IPS-15b (cell line): ENCODE measurements at regions not wholly inside any gene's neighbourhood (a gene's known extent, or its start where the extent isn't known, plus 50 kb on each side); places are given as distances from the start of the nearest gene placed in this dataset.

Experiments
- H3K27me3 ChIP-seq: one replicate; pipeline ENCODE4 v1.6.1; 2013; ENCODE audit warnings: low read length; ENCODE audit not compliant: control insufficient read depth, insufficient read depth
- H3K36me3 ChIP-seq: one replicate; pipeline ENCODE4 v1.6.1; 2013; ENCODE audit warnings: low read length; ENCODE audit not compliant: control insufficient read depth, insufficient read depth
- H3K4me1 ChIP-seq: one replicate; pipeline ENCODE4 v1.6.1; 2013; ENCODE audit warnings: mild to moderate bottlenecking, low read length; ENCODE audit not compliant: control insufficient read depth, insufficient read depth
- H3K4me3 ChIP-seq: one replicate; pipeline ENCODE4 v1.5.1; 2013; ENCODE audit warnings: low read depth, low read length
- H3K9ac ChIP-seq: one replicate; pipeline ENCODE4 v1.6.1; 2013; ENCODE audit warnings: low read depth, mild to moderate bottlenecking, low read length
- H3K9me3 ChIP-seq: one replicate; pipeline ENCODE4 v1.6.1; 2013; ENCODE audit warnings: mild to moderate bottlenecking, low read length; ENCODE audit not compliant: control insufficient read depth, insufficient read depth

DNA sequence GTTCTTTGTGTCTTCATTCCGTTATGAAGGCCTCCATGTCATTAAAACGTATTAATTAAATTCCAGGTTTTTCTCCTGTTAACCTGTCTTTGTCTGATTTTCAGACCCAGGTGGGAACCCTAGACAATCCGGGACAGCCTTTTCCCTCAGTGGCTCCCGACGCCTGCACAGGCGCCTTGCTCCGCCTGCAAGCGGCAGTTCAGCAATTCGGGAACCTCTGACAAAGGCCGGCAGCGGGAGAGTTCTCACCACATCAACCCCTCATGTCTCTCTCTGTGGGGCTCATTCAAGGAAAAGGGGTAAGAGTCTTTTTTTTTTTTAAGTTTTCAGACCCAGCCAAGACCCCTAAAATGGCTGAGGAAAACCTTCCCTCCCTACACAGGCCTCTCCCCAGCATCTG, 259.8 kb upstream of the SALL3 start:
- H3K27me3 ChIP-seq = no peaks in the 10 kb centered on the region
- peaks cover 11% of the 10 kb centered on the region for H3K4me1 ChIP-seq
- no peaks in the 10 kb centered on the region for H3K36me3 ChIP-seq
- no peak overlapping the region for H3K4me3 ChIP-seq
- no peak overlapping the region for H3K9ac ChIP-seq
- H3K9me3 ChIP-seq = no peaks in the 10 kb centered on the region

DNA sequence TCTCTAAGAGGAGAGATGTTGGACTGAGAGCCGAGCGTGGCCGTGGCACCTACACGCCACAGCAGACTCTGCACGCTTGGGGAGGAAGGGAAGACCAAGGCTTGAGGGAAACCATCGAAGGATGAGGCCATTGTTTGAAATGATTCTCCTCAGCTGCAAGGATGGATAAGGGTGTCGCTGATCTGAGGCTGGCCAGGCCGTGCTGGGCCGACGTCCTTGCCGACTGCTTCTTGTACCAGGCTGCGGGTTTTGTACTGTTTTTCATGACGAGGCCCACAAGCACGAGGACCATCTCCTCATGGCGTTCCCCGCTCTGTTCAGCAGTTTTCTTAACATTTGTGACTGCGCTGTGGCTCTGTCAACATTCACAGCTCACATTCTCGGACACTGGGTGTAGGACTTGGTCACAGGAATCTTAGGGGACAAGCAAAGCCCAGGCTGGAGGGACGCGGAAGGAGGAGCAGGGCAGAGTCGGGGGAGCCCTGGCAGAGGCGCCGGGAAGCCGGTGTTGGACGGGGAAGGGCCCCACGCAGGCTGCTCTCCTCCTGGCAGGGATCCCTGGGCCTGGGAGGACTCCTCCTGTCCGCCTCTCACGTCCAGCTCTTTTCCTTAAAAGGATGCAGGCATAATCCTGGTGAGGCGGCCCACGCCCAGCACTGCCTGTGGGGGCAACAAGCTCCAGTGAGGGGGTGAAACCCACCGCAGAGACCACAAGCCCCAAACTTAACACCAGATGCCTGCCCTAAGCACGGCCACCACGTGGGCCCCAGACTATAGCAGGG, 259.0 kb upstream of the SALL3 start:
- Histone ChIP-seq H3K9me3 (no peaks in the 10 kb centered on the region), H3K4me1 (peaks cover 11% of the 10 kb centered on the region), H3K36me3 (no peaks in the 10 kb centered on the region), H3K27me3 (no peaks in the 10 kb centered on the region), H3K9ac (no peak overlapping the region), H3K4me3 (no peak overlapping the region)

DNA sequence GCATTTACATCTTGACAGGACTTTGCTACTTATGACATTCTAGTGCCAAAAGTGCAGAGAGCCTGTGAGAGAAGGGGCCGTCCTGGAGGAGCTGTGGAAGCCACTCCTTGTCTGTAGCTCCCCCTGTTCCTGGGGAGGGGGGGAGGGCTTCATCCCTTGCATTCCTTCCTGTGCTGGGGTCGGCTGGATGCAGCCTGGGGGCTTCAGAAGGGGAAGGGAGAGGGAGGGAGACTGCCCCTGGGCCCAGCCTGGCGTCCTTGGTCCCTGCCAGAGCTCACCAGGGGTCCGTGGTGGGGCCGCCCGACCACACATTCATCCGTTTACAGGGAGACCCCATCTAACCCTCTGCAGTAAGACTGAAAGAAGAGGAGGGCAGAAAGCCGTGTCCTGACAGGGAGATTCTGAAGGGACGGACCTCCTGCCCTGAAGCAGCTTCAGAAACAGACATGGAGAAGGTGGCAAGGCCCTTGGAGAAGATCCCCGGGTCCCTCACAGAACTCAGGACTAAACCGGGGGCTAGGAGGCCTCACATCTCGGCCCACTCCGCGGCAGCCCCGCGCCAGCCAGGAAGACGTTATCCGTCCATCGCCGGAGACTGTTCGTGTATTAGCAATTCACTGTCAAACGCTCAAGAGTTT, 258.3 kb upstream of the SALL3 start:
- Histone ChIP-seq H3K27me3 (no peaks in the 10 kb centered on the region), H3K4me1 (peaks cover 11% of the 10 kb centered on the region), H3K4me3 (no peak overlapping the region), H3K36me3 (no peaks in the 10 kb centered on the region), H3K9ac (no peak overlapping the region), H3K9me3 (no peaks in the 10 kb centered on the region)

DNA sequence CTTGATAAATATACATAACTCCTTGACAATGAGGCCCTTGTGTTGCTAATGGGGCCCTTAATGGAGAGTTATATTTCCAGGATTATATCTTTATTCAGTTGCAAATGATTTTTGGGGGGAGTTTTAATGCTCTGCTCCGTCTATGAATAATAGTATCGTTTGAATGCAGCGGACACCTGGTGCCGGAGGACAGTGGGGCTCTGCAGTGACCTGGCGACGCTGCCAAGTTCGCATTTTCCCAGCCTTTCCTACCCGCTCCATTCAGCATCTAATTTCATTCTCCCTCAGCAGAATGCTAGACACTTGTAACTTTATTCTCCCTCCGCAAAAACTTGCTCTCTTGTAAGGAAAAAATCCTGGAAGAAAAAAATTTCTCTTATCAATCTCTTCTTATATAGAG, 257.6 kb upstream of the SALL3 start:
- H3K4me3 ChIP-seq = no peak overlapping the region
- H3K27me3 ChIP-seq = no peaks in the 10 kb centered on the region
- no peaks in the 10 kb centered on the region for H3K9me3 ChIP-seq

DNA sequence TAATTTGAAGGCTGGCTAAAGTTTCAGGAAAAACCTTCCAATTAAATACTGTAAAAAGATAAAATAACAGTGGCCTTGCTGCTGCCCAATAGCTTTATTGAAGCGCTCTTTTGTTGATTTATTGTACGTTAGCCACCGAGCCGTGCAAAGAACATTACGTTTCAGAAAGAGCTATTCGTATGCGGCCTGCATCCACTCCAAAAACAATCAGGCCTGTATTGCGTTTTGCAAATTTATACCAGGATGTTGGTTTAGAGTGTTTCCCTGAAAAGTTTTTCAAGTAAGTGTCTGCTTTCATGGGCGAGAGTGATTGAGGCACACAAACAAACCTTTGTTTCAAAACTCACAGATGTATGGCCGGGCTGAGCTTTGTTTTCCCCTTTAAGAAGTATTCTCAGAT, 257.2 kb upstream of the SALL3 start:
- H3K9ac ChIP-seq = no peak overlapping the region
- no peaks in the 10 kb centered on the region for H3K36me3 ChIP-seq
- H3K4me3 ChIP-seq = no peak overlapping the region
- no peaks in the 10 kb centered on the region for H3K27me3 ChIP-seq
- peaks cover 11% of the 10 kb centered on the region for H3K4me1 ChIP-seq
- no peaks in the 10 kb centered on the region for H3K9me3 ChIP-seq

More for the DNA sequence above, 257.6 kb upstream of the SALL3 start:
- no peaks in the 10 kb centered on the region for H3K36me3 ChIP-seq
- no peak overlapping the region for H3K9ac ChIP-seq
- peaks cover 11% of the 10 kb centered on the region for H3K4me1 ChIP-seq

DNA sequence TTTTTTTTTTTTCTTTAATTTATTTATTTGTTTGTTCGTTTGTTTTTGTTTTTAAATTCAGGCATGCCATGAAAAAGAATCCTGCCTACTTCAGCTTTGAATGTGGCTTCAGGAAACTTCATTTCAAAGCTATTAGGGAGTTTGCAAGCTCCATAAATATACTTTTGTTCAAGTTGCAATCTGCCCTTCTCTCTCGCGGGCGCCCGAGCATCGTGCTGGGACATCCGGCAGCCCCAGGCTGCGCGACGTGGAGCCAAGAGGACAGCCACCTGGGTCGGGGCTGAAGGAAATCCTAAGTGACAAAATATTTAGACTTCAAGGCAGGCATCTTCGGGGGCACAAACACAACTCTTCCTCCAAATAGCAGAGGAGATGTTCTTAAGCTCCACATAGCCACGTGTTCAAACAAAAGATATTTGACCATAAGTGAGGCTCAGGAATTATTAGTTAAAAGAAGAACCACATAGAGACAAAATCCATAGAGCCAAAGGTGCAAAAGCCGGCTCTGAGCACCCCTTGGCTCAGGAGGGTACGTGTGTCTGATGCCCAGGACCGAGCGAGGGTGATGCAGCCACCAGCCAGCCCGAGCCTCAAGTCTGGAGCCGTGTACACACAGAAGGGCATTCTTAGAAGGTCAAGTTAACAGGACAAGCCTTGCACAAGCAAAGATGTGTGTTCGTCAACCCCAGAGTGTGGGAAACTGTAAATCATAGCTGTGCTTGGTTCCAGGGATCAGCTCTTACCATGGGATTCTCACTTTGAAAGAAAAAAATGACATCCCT, 256.5 kb upstream of the SALL3 start:
- H3K4me3 ChIP-seq = no peak overlapping the region
- no peak overlapping the region for H3K9ac ChIP-seq
- H3K4me1 ChIP-seq = peaks cover 11% of the 10 kb centered on the region
- H3K36me3 ChIP-seq = no peaks in the 10 kb centered on the region
- H3K9me3 ChIP-seq = no peaks in the 10 kb centered on the region
- no peaks in the 10 kb centered on the region for H3K27me3 ChIP-seq

DNA sequence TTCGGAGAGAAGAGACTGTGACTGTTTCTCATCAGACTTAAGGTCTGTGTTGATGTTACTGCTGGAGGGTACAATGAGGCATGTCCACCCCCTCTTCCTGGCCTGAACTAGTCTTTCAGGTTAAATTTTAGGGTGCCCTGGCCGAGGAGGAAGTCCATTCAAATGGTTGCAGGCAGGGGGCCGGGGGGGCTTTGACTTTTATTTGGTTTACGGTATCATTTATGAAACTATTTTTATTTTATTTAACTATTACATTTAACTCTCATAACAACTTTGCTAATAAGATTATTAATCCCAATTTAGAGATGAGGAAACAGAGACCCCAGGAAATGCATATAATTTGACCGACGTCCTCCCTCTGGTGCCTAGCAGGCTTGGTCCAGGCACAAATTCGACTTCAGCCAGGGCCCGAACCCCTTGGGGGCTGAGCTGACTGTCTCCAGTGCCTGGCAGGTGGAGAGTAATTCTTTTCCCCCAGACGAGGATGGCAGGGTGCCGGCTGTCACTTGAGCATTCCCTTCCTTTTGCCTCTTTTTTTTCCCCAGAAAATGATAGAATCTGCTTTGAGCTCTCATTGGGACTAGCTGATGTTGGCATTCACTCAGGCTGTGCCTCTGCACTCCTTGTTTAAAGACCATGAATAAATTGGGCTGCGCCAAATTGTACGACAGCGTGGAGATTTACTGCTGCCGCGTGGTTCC, 255.3 kb upstream of the SALL3 start:
- Histone ChIP-seq H3K9me3 (no peaks in the 10 kb centered on the region), H3K36me3 (no peaks in the 10 kb centered on the region), H3K27me3 (no peaks in the 10 kb centered on the region), H3K4me3 (no peak overlapping the region), H3K9ac (no peak overlapping the region), H3K4me1 (peaks cover 11% of the 10 kb centered on the region)

DNA sequence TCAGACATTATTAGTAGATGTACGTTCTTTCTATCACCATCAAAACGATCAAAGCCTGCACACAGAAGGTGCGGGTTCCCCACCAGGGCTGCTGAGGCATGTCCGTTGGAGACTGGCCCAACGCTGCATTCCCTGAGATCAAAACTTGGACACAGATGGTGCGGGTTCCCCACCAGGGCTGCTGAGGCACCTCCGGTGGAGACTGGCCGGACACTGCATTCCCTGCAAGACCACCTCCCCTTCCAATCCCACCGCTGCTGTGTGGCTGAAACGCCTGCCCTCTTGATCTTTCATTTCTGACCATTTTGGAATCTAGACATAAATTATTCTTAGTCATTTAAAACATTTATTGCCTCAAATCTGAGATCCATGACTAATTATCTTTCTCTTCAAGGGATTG, 254.2 kb upstream of the SALL3 start:
- Histone ChIP-seq H3K4me1 (peaks cover 9% of the 10 kb centered on the region), H3K27me3 (no peaks in the 10 kb centered on the region), H3K36me3 (no peaks in the 10 kb centered on the region), H3K4me3 (no peak overlapping the region), H3K9me3 (no peaks in the 10 kb centered on the region), H3K9ac (no peak overlapping the region)

DNA sequence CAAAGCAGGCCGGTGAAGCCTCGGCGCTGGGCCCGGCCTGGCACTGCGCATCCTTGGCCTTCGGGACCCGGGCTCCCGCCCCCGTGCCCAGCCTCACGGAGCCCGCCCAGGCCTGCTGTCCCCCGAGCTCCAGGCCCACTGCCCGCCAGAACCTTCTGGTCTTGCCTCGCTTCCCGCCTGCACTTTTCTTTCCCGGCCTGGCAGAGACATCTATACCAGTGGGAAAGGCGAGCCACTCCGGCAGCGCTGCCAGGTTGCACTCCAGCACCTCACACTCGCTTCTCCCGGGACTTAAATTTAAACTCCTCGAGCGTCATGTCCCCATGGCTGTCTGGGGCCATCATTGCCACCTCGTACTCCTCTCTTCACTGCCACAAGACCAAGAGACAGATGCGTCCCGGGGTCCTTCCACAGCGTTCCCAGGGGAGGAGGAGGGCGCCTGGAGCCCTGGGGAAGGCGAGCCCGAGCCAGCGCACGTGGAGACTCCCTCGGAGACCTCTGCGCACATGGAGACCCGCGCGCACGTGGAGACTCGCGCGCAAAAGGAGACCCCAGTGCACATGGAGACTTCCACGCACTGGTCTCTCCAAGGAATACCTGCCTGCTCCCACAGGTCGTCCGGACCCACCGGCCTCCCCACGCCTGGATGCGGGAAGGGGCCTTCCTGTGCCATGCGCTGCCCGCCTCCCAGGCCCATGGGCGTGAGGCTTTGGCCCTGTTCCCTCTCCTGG, 253.1 kb upstream of the SALL3 start:
- Histone ChIP-seq H3K4me3 (no peak overlapping the region), H3K9me3 (no peaks in the 10 kb centered on the region), H3K27me3 (no peaks in the 10 kb centered on the region), H3K9ac (no peak overlapping the region), H3K36me3 (no peaks in the 10 kb centered on the region), H3K4me1 (peaks cover 7% of the 10 kb centered on the region)

DNA sequence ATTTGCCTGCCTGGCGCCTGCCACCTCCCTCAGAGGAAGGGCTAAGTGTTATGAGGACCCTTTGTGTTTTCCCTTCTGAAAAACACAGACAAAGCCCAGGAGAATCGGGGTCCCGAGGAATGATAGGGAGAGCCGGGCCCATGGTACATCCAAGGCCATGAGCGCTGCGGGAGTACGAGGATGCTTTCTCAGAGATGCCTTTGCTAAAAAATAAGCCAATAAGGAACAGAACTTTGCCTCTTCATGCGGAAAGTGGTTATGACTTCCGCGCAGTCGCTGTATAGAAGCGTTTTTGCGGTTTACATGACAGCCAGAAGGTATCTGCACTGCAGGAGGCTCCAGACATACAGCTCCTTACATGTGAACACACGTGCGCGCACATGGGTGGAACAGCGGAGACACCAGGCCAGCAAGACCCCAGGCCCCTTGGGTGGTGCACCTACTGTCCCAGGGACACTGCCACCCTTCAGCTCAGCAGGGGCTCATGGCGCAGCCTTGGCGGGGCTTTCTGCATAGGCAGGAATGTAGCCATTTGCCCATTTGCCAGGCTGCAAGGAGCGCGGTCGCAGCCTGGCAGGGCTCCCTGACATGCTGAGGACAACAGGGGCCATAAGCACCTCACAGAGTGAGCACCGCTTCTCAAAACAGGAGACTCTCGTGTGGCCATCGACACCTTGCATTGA, 252.4 kb upstream of the SALL3 start:
- Histone ChIP-seq H3K4me1 (peaks cover 7% of the 10 kb centered on the region), H3K36me3 (no peaks in the 10 kb centered on the region), H3K9me3 (no peaks in the 10 kb centered on the region), H3K9ac (no peak overlapping the region), H3K4me3 (no peak overlapping the region), H3K27me3 (no peaks in the 10 kb centered on the region)
